ENCODE measurements at regions not wholly inside any gene's neighbourhood (a gene's known extent, or its start where the extent isn't known, plus 50 kb on each side); places are given as distances from the start of the nearest gene placed in this dataset.

GRCh38 chr5:124650147-124650561 is 96.3 kb downstream of the ZNF608 start (continued):
- peak; percentile 86; the same call in 1 of the 2 replicates for TF ChIP-seq MZF1 (tag by site-specific recombination; IDR thresholded peaks at IDR 0.05; ENCODE audit: borderline replicate concordance)
- peak; percentile 43 for TF ChIP-seq PRDM4 (tag by site-specific recombination; IDR thresholded peaks at IDR 0.05)
- no peak for TF ChIP-seq ZNF350 (tag by site-specific recombination; IDR thresholded peaks at IDR 0.05)
- peak; percentile 14 for TF ChIP-seq ZNF692 (tag by site-specific recombination; IDR thresholded peaks at IDR 0.05)
- TF ChIP-seq OSR2 (tag by site-specific recombination; IDR thresholded peaks at IDR 0.05): peak; percentile 69; the same call in 1 of the 2 replicates
- TF ChIP-seq FEZF1 (tag by site-specific recombination; IDR thresholded peaks at IDR 0.05): peak; percentile 79
- peak; percentile 74 for TF ChIP-seq ZBTB17 (tag by site-specific recombination; IDR thresholded peaks at IDR 0.05)
- peak; percentile 77 for TF ChIP-seq PRDM6 (tag by site-specific recombination; IDR thresholded peaks at IDR 0.05)
- TF ChIP-seq ZNF24 (tag by site-specific recombination; IDR thresholded peaks at IDR 0.05): 0 out of 2 replicates have a peak, but pooled peaks have one; percentile 12
- TF ChIP-seq ZNF155 (tag by site-specific recombination; IDR thresholded peaks at IDR 0.05): no peak
- TF ChIP-seq ZNF335 (tag by site-specific recombination; conservative IDR thresholded peaks at IDR 0.05): no peak
- peak; percentile 81 for TF ChIP-seq TSHZ1 (tag by site-specific recombination; IDR thresholded peaks at IDR 0.05; ENCODE audit: borderline replicate concordance)
- TF ChIP-seq ZNF26 (tag by site-specific recombination; IDR thresholded peaks at IDR 0.05): no peak
- no peak for TF ChIP-seq ZNF580 (tag by site-specific recombination; IDR thresholded peaks at IDR 0.05)
- peak; percentile 71 for TF ChIP-seq ZEB2 (tag by site-specific recombination; IDR thresholded peaks at IDR 0.05)
- no peak for TF ChIP-seq ZNF585B (tag by site-specific recombination; IDR thresholded peaks at IDR 0.05)
- TF ChIP-seq ZNF366 (tag by site-specific recombination; conservative IDR thresholded peaks at IDR 0.05): peak; percentile 76
- peak; percentile 12; the same call in 1 of the 2 replicates for TF ChIP-seq ZSCAN30 (tag by site-specific recombination; IDR thresholded peaks at IDR 0.05)
- TF ChIP-seq ZNF513 (tag by site-specific recombination; IDR thresholded peaks at IDR 0.05): 0 out of 2 replicates have a peak, but pooled peaks have one; percentile 23
- peak; percentile 68; the same call in 1 of the 2 replicates for TF ChIP-seq ZNF629 (tag by site-specific recombination; IDR thresholded peaks at IDR 0.05)
- TF ChIP-seq ZNF561 (tag by site-specific recombination; IDR thresholded peaks at IDR 0.05; ENCODE audit: borderline replicate concordance): 0 out of 2 replicates have a peak, but pooled peaks have one; percentile 42

All from HEK293 (cell line).